NCI-H748 treated with DMSO at 0.1 percent for 48 hours (cell line): ENCODE measurements at regions not wholly inside any gene's neighbourhood (a gene's known extent, or its start where the extent isn't known, plus 50 kb on each side); places are given as distances from the start of the nearest gene placed in this dataset.

Source experiments
- DNase-seq: peaks from one replicate; lab custom pipeline; 2025; lab: John Stamatoyannopoulos, UW

DNA sequence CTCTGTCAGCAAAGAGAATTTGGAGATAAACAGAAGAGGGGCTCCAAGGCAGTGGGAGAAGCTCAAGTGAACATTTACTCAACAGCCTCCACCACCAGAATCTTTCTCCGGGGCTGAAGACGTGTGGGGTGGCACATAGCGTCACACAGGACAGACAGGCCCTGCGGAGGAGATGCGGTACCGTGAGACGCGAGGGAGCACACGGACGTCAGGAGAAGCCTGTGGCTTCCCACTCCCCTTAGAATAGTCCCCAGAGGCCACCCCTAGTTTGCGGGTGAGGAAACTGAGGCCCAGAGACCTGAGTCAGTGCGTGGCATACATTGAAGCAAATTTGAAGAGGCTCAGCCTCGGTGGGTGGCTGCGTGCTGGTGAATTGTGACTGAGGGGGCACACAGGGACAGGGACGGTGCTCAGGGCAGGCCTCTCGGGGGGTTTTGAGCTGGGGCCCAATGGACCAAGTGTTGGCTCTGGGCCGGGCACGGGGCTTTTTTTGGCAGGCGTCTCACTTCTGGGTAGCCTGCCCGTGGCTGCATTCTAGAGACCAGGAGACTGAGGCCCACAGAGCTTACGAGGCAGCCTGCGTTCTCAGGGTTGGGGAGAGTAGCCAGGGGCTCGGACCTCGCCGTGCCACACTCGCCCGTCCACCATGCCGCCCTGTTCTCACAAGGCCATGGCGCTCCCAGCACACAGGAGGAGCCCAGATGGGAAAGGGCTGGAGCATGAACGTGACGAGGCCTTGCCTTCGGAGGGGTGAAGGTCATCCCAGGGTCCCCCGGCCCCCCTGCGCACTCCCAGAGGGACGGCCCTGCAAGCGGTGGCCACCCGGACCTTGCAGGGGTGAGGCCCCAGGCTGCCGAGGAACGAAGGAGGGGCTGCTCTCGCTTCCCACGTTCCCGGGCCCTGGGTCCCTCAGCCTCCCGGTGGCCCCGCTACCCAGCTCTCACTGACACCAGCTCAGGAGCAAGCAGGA lies 220.6 kb downstream of the C9orf50 start:
- DNase-seq: no peak

DNA sequence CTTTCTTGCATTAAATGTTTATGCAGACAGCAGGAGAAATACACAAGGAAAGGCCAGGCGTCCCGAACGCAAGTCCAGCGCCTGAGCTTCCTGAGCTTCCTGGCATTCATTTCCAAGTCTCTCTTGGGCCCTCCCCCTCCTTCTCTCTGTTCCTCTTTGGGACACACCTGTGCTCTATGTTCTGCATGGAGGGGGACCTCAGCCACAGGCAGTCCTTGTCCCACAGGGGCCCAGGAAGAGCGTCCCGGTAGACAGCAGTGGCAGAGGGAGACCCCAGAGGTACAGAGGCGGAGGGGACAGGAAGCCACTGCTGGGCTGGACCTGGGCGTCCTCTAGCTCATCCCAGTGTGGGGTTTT lies 221.3 kb downstream of the C9orf50 start:
- no peak for DNase-seq

DNA sequence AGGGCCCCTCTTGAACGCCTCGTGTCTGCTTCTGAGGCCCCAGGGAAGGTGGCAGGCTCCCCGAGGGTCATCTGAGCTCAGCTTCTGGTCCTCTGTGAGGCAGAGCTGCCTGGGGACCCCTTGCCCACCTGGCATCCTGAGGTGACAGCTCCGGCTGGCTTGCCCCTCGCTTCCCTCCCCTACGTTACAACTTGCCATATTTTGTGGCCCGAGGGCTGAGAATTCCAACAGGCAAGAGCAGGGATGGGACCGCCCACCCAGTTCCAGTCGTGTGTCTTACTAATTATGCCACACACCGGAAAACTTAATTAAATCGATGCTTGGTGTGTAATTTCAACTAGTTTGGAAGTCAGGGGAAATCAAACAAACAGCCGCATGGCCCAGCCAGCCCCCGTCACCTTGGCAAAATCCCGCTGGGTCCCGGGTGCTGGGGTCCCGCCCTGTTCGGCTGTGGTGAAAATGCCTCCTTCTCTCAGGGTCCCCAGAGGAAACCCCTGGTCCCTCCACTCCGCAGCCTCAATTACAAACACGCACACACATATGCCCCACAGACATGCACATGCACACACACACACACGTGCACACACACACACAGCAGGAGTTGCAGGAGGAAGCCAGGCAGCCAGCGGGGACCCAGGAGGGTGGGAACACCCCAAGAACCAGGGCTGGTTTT lies 221.0 kb upstream of the IER5L start:
- DNase-seq: no peak

DNA sequence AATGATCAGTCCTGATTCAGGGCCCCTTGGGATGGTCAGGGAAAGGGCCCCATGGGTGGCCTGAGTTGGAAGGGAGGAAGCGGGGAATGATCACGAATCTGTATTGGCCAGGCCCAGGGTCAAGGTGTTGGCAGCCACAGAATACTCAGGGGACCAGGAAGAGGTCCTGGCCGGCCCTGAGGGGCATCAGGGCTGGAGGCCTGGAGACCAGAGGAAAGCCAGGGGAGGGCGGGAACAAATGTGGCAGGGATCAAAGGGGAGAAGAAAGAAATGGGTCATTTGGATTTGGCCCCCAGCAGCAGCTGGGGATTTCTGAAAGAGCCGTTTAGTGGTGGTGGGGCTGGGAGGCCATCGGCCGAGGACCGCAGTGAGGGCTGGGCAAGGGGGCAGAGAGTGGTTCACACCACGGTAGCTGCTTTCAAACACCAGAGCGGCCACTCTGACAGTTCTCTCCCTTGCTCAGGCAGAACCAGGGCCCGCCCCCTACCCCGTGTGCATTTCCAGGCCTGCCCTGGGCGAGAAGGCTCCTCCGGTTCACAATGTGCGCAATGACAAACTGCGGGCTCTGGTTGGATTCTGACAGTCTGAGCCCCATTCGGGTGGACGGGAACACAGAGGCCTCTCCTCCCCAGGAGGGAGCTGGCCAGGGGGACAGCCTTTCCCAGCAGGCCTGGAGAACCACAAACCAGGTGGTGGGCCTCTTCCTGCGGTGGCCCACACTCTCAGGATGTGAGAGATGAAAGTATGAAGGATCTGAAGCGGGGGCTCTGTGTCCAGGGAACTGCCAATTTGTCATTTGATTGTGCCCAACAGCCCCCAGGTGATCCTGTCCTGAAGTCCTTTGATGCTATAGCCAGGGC lies 220.3 kb upstream of the IER5L start:
- no peak for DNase-seq

DNA sequence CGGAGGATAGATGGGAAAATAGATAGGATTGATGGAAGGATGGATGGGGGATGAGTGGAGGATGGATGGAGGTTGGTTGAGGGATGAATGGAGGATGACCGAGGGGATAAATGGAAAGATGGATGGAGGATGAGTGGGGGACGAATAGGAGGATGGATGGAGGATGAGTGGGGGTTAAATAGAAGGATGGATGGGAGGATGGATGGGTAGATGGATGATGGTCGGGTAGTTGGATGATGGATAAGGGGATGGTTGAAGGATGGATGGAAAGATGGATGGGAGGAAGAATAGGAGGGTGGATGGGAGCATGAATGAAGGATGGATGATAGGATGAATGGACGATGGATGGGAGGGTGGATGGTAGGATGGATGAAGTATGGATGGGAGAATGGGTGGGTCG lies 219.3 kb upstream of the IER5L start:
- no peak for DNase-seq

DNA sequence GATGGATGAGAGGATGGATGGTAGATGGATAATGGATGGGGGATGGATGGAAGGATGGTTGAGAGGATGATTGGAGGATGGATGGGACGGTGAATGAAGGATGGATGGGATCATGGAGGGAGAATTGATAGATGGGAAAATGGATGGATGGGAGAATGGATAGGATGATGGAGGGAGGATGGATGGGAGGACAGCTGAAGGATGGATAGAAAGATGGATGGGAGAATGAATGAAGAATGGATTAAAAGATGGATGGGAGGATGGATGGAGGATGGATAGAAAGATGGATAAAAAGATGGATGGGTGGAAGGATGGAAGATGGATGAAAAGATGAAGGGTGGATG lies 218.3 kb upstream of the IER5L start:
- DNase-seq: no peak

DNA sequence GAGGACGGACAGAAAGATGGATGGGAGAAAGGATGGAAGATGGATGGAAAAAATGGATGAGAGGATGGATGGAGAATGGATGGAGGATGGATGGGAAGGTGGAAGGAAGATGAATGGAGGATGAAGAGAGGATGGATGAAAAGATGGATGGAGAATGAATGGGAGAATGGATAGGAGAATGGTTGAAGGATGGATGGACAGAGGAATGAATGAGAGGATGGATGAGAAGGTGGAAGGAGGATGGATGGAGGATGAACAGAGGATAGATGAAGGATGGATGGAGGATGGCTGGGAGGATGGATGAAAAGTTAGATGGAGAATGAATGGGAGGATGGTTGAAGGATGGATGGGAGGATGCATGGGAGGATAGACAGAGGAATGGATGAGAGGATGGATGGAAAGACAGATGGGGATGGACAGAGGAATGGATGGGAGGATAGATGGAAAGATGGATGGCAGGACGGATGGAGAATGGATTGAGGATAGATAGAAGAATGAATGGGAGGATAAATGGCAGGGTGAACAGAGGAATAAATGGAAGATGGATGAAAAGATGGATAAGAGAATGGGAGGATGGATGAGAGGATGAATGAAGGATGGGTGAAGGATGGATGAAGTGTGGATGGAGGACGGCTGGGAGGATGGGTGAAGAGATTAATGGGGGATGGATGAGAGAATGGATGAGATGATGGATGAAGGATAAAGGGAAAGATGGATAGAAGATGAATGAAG lies 217.7 kb upstream of the IER5L start:
- DNase-seq: no peak

DNA sequence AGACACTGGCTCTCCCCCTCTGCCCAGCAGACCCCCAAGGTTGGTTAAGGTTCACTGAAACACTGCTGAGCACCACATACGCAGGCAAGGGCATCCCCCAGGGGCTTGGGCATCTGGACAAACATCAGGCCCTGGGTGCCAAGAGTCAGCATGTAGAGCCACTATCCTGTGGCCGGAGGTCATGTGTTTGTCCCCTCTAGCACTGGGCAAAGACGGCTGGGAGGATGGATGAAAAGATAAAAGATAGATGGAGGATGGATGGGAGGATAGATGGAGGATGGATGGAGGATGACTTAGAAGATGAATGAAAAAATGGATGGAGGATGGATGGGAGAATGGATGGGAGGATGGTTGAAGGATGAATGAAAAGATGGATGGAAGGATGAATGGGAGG lies 216.8 kb upstream of the IER5L start:
- no peak for DNase-seq

DNA sequence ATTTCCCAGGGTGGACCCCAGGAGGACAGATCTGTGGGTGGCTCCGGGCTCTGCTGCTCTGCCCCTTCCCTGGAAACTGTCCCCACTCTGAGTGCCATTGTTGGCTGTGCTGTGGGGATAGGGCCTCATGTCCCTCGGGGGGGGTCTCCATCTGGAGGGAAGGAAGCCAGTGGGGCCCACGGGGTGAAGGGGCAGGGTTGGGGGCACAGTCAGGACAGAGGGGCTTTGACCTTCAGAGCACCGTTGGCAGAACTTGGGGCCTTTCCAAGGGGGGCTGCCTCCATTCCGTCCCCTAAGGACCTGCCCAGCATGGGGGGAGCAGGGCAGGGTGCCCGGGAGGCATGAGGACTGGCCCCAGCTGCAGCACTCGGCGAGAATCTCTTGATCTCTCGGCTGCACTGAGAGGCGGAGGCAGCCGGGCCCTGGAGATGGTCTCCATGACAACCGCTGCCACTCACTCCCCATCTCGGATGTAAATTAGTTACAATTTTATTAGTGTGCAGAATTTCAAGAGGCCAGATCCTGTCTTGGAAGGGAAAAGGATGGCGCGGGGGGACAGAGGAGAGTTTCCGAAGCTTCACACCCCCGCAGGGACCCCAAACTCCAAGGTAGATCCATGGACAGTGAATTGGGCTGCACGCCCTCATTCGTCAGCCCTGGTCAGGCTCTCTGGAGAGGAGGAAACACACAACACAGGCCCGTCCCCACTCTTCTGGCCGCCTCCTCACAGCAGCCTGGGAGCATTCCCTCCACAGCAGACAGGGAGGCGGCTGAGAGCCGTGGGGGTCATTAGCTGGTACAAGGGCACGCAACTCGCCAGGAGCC lies 216.2 kb upstream of the IER5L start:
- DNase-seq: no peak

DNA sequence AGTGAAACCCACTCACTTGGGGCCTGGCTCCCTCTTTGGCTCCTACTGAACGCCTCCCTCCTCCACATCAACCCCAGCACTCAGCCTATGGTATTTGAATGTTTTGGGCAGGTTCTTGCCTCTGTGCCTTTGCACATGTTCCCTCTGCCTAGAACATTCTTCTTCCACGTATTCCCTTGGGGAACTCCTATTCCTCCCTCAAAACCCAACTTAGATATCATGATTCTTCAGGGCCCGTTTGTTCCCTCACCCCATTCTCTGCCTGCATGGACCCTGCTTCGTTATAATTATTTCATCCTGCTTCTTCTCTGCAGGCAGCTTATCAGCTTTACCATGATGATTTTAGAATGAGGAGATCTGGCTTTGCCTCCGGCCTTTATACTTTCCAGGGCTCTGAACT lies 215.0 kb upstream of the IER5L start:
- no peak for DNase-seq

DNA sequence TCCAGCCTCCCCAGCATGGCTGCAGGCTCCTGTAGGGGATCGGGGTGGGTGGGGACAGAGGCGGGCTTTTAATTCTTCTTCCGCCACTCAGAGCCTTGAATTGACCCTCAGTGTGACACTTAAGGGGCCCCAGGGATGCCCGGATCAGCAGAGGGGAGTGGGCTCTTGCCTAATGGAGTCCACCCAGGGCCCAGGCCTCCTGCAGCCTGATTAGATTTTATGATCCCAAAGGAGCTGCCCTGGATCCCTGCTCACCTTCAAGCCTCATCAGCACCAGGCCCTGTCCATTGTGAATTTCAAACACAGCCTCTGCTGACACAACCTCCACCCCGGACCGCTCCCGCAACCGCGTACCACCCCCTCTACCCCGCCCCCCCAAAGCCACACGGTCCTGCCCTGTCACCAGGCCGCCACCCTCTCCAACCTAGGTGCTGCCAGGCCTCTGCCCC lies 214.1 kb upstream of the IER5L start:
- DNase-seq: no peak

DNA sequence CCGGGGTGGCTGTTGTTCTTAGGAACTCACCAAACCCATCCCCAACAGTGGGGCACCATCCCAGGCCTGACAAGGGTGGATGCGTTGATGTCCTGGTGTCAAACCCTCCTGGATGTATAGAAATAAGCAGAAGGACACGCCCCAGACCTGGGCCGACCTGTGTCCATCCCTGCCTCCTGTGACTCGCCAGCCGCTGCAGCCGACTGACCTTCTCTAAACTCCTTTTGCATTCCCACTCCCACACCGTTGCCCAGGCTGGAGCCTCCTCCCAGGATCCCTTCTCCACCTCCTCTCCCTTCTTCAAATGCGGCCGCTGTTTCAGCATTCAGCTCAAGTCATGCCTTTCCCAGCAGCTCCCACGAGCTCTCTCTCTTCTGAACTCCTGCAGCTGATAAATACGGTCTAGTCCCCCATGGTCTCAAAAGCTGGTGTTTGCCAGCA lies 213.2 kb upstream of the IER5L start:
- no peak for DNase-seq

DNA sequence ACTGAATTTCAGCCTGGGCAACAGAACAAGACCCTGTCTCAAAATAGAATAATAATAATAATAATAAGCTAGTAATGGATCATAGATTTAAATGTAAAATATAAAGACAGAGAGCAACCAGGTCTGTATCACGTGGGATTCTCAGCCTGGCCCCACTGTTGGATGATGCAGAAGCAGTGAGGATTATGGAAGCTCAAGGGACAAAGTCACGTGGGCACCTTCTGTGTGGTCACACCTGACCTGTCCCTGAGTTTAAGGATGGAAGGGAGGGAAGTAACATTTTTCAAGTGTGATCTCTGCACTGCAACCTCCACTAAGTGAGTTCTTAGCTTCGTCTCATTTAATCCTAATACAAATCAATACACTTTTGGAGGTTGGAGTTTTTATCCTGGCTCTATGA lies 212.5 kb upstream of the IER5L start:
- DNase-seq: no peak

DNA sequence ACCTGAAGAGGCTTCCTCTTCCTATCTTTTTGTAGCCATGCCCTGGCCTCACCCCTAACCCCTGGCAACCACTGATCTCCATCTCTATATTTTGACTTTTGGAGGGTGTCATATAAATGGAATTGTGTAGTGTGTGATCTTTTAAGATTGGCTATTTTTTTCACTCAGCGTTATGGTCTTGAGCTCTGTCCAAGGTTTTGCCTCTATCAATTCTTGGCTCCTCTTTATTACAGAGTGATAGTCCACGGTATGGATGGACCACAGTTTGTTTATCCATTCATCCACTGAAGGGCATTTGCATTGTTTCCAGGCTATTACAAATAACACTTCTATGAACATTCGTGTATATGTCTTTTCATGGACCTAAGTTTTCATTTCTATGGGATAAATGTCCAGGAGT lies 209.8 kb upstream of the IER5L start:
- DNase-seq: no peak

DNA sequence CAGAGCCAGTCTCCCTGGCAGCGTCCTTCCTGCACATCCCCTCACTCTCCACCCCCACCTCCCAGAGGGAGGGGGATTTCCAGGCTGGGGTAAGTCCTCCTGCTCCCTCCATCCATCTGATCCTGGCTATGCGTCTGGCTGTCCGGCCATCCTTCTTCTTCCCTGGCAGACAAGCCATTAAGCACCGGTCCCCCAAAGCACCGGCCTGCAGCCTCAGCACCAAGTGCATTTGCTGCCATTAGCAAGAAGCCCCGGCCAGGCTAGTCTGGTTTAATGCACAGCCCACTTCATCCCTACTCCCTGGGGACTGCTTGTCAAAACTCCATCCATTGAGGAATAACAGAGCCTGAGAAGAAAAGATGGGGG lies 208.7 kb upstream of the IER5L start:
- DNase-seq: no peak

DNA sequence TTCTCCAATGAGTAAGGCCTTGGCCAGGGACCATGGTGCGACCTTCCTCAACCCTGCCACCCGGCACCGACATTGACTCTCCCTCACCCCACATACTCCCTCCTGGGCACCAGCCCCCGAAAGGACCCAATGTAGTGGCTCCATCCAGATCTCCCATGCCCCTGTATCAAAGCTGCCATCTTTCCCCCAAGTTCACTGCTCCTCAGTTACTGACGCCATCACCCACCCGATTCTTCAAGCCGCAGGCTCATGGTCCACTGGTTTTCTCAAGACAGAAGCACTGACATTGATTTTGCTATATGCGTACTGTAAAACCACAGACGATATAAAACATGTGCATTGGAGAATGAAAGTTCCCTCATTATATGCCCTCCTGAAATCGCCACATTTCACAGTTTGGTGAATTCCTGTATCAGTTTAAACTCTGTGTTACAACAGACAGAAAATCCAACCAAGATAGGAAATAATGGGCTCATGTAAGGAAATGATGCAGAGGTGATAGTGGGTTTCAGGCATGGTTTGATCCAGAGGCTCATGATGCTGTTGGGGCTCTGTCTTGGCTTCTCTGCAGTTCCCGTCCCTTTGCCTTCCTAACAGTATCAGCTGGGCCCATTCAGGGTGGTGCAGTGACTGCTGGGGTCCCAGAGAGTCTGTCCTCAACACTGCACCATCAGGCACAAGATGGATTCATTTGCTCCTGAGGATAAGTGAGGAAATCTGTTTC lies 207.3 kb upstream of the IER5L start:
- no peak for DNase-seq

DNA sequence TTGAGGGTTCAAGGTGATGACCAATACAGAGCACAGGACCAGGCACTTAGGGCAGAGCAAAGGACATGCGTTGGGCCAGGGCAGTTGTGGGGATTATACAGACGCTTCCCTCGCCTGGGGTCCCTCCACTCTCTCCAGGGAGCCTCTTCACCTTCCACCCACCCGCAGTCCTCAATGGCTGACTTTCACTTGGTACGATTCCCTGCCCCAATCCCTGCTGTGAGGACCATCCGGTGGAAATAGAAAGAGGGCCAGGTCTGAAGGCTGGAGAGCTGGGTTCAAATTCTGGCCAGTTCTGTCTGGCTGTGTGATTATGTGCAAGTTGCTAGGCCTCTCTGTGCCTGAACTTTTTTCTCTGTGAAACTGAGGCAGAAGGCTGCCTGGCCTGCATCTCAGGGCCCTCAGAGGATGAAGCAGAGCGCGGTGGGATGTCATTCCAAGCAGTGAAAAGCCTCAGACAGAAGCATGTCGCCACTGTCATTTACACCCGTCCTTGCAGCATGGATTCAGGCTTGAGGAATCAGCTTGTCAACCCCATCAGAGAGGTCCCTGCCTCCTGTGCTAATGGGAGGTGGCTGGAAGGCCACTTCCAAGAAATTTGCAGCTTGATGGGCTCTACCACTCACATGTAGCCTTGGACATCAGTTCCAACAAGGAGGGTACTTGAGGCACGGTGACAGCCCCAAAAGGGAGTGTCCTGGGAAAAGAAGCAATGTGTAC lies 206.6 kb upstream of the IER5L start:
- no peak for DNase-seq

DNA sequence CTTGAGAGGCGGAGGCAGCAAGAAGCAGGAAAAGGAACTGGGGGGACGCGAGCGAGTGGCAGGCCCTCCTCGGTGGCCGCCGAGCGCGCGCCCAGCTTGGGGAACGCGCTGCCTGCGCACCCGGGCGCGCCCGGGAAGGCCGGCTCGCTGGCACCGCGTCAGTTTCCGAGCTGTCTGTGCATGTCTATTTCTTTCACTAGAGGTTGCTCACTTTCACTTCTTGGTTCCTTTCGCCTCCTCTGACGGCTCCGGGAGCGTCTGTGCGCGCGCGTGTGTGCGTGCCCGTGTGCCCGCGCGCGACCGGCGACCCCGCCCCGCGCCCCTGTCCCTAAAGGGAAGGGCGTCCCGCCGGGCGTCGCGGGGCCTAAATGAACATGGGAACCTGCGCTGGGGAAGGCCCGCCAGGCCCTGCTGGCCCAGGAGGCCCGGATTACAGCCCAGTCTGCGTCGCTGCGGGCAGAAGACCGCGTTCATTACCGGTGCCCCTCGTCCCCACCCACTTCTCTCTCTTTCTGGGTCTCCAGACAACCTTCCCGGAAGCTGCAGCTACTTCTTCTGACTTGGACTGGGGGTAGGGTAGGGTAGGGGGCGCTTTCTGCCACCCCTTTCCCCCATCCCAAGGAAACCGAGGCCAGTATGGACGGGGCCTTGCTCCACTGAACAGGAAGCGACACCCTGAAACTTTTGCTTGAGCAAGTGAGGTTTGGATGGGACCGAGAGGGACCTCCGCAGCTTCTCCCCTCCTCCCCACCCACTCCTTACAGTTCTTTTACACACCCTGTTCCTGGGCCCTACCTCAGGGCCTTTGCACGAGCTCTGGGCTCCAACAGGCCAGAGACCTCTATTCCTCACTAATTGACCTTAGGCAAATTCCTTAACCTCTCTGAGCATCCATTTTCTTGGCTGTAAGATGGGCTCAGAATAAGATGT lies 205.8 kb upstream of the IER5L start:
- DNase-seq: peak; percentile 52
